ENCODE measurements at regions not wholly inside any gene's neighbourhood (a gene's known extent, or its start where the extent isn't known, plus 50 kb on each side); places are given as distances from the start of the nearest gene placed in this dataset.

GRCh38 chr2:145860083-145860482 is 1340.2 kb upstream of the ZEB2 start:
- H3K4me3 ChIP-seq (ENCODE audit: low read depth, low read length) = no peak overlapping the region
- H3K36me3 ChIP-seq = no peaks in the 10 kb centered on the region
- no peaks in the 10 kb centered on the region for H3K9me3 ChIP-seq (ENCODE audit: severe bottlenecking)
- DNase-seq = no peak
- no peaks in the 10 kb centered on the region for H3K27me3 ChIP-seq (ENCODE audit: insufficient read depth, low read depth, severe bottlenecking)
- TF ChIP-seq CTCF (IDR thresholded peaks at IDR 0.05; ENCODE audit: low read depth, low read length) = no peak
- H3K27ac ChIP-seq = no peak overlapping the region

- TF ChIP-seq CTCF (IDR thresholded peaks at IDR 0.05; ENCODE audit: low read depth, low read length) = no peak
- no peak for DNase-seq
Measured at GRCh38 chr2:145855142-145855541, 1335.2 kb upstream of the ZEB2 start.

DNA sequence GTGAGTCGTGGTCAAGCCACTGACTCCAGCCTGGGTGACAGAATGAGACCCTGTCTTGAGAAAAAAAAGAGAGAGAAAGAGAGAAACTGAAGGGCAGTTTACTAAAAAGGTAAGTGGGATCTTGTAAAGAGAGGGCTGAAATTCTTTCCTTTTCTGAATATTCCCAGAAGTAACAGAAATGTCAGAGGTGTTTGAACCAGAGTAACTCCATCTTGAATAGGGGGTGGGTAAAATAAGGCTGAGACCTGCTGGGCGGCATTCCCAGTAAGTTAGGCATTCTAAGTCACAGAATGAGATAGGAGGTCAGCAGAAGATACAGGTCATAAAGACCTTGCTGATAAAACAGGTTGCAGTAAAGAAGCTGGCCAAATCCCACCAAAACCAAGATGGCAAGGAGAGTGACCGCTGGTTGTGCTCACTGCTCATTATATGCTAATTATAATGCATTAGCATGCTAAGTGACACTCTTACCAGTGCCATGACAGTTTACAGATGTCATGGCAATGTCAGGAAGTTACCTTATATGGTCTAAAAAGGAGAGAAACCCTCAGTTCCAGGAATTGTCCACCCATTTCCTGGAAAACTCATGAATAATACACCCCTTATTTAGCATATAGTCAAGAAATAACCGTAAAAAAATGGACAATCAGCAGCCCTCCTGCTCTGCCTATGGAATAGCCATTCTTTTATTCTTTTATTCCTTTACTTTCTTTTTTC is 1334.3 kb upstream of the ZEB2 start:
- TF ChIP-seq CTCF (IDR thresholded peaks at IDR 0.05; ENCODE audit: low read depth, low read length) = no peak
- Histone ChIP-seq H3K9me3 (ENCODE audit: severe bottlenecking) (no peaks in the 10 kb centered on the region), H3K27me3 (ENCODE audit: insufficient read depth, low read depth, severe bottlenecking) (no peaks in the 10 kb centered on the region), H3K36me3 (no peaks in the 10 kb centered on the region), H3K27ac (no peak overlapping the region), H3K4me3 (ENCODE audit: low read depth, low read length) (no peak overlapping the region)
- no peak for DNase-seq

More at GRCh38 chr2:145855142-145855541, 1335.2 kb upstream of the ZEB2 start:
- H3K36me3 ChIP-seq = no peaks in the 10 kb centered on the region
- no peaks in the 10 kb centered on the region for H3K9me3 ChIP-seq (ENCODE audit: severe bottlenecking)
- no peak overlapping the region for H3K27ac ChIP-seq
- H3K4me3 ChIP-seq (ENCODE audit: low read depth, low read length) = no peak overlapping the region
- no peaks in the 10 kb centered on the region for H3K27me3 ChIP-seq (ENCODE audit: insufficient read depth, low read depth, severe bottlenecking)

DNA sequence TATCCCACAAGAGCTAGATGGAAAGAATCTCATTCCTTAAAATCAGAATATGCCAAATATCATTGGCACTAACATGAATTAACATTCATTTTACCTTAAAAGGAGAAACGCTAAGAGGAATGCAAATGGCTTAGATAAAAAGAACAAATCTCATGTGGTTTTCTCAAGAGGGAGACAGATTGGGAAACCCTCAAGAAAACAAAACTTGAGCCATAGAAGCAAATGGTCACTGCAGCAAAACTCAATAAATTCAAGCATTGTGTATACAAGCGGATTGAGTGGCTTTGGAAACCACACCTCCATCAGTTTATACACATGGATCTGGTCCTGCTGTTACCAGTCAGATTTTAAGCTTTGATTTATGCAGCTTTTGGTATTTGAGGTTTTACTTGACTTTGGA is 1331.8 kb upstream of the ZEB2 start:
- DNase-seq = no peak
- no peaks in the 10 kb centered on the region for H3K9me3 ChIP-seq (ENCODE audit: severe bottlenecking)

DNA sequence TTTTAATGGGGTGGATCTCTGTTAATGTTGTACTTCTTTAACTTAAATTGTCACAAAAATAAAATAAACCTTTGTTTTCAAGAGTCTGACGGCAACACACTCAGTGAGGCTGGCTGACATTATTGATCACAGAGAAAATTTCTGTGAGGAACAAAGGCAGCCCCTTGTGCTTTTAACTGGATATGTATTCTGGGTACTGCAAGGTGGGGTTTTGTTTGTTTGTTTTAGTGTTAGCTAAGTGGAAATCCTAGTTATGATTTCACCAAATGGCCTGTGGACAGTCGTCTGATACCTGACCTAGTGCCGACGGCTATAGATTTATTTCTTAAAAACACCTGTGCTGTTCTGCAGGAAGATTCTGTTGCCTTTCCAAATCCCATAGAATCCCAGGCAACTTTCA is 1329.5 kb upstream of the ZEB2 start:
- H3K27ac ChIP-seq = no peak overlapping the region
- H3K9me3 ChIP-seq (ENCODE audit: severe bottlenecking) = no peaks in the 10 kb centered on the region
- H3K36me3 ChIP-seq = no peaks in the 10 kb centered on the region
- no peak overlapping the region for H3K4me3 ChIP-seq (ENCODE audit: low read depth, low read length)
- no peaks in the 10 kb centered on the region for H3K27me3 ChIP-seq (ENCODE audit: insufficient read depth, low read depth, severe bottlenecking)
- TF ChIP-seq CTCF (IDR thresholded peaks at IDR 0.05; ENCODE audit: low read depth, low read length) = no peak
- no peak for DNase-seq

More for the DNA sequence above, 1331.8 kb upstream of the ZEB2 start:
- no peaks in the 10 kb centered on the region for H3K27me3 ChIP-seq (ENCODE audit: insufficient read depth, low read depth, severe bottlenecking)
- H3K4me3 ChIP-seq (ENCODE audit: low read depth, low read length) = no peak overlapping the region
- TF ChIP-seq CTCF (IDR thresholded peaks at IDR 0.05; ENCODE audit: low read depth, low read length) = no peak
- no peaks in the 10 kb centered on the region for H3K36me3 ChIP-seq
- no peak overlapping the region for H3K27ac ChIP-seq

DNA sequence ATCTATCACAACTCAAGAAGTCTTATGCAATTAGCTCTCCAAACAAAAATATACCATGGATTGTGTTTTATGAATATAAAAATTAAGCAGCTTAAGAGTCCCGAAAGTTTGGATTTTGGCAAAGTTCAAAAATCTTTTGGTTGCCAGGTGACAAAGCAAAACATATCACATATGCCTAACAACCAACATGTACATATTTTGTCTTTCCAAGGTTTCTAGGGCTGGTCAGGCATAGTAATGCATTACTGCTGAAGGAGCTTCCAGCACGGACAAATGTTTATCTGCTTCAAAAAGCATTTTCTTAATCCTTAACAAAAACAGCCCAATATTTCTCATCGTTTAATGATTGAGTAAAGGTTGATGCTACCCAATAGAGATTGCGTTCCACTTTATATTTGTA is 1327.1 kb upstream of the ZEB2 start:
- no peaks in the 10 kb centered on the region for H3K9me3 ChIP-seq (ENCODE audit: severe bottlenecking)
- no peak for TF ChIP-seq CTCF (IDR thresholded peaks at IDR 0.05; ENCODE audit: low read depth, low read length)
- H3K27me3 ChIP-seq (ENCODE audit: insufficient read depth, low read depth, severe bottlenecking) = no peaks in the 10 kb centered on the region
- no peak overlapping the region for H3K4me3 ChIP-seq (ENCODE audit: low read depth, low read length)
- H3K36me3 ChIP-seq = no peaks in the 10 kb centered on the region
- DNase-seq = no peak
- no peak overlapping the region for H3K27ac ChIP-seq

Data from WERI-Rb-1 (cell line).